PFSK-1 (cell line): ENCODE measurements at regions not wholly inside any gene's neighbourhood (a gene's known extent, or its start where the extent isn't known, plus 50 kb on each side); places are given as distances from the start of the nearest gene placed in this dataset.

Experiments
- POLR2AphosphoS5 ChIP-seq: IDR thresholded peaks from 2 replicates; pipeline ENCODE4 v1.6.1; 2012; ENCODE audit warnings: low read depth, mild to moderate bottlenecking, control low read depth, low read length, moderate library complexity
- REST ChIP-seq, 2 experiments: IDR thresholded peaks; 2 replicates each; pipeline versions ENCODE4 v1.6.1 to v1.8.0; 2011 to 2012; ENCODE audit warnings: low read depth in 2 of 2, low read length in 2 of 2, control low read depth in 1 of 2, inconsistent platforms in 1 of 2, mild to moderate bottlenecking in 1 of 2, moderate library complexity in 1 of 2; ENCODE audit not compliant: insufficient read depth in 1 of 2
- SIN3A ChIP-seq: IDR thresholded peaks from 2 replicates; pipeline ENCODE4 v1.6.1; 2012; ENCODE audit warnings: mild to moderate bottlenecking, low read length, moderate library complexity, borderline replicate concordance; ENCODE audit not compliant: insufficient read depth
- TAF1 ChIP-seq: IDR thresholded peaks from 2 replicates; pipeline ENCODE4 v1.6.1; 2012; ENCODE audit warnings: low read length, control low read depth, borderline replicate concordance; ENCODE audit not compliant: insufficient read depth

GRCh38 chr1:219354962-219355361 is 181.3 kb downstream of the LYPLAL1 start:
- TF ChIP-seq POLR2AphosphoS5 (no peak), REST (IDR thresholded peaks at IDR 0.05; ENCODE audit: insufficient read depth in 1 of 2, low read depth in 2 of 2, low read length in 2 of 2) (no peak), TAF1 (no peak), SIN3A (no peak)
